ENCODE measurements at regions not wholly inside any gene's neighbourhood (a gene's known extent, or its start where the extent isn't known, plus 50 kb on each side); places are given as distances from the start of the nearest gene placed in this dataset.
"Not testable (repeated sequence)": the region's sequence is repeated elsewhere in the genome, so short reads cannot be mapped to it uniquely, and the experiment has no call there.

- not testable (repeated sequence) for DNase-seq
These were observed 179.2 kb upstream of the ZSCAN2 start for GRCh38 chr15:84421513-84422181.

GRCh38 chr15:84425327-84425726 is 175.5 kb upstream of the ZSCAN2 start:
- DNase-seq, result not testable (repeated sequence)

GRCh38 chr15:84473305-84473877 is 127.4 kb upstream of the ZSCAN2 start:
- DNase-seq, result not testable (repeated sequence)

- not testable (repeated sequence) for DNase-seq
These were observed 124.3 kb upstream of the ZSCAN2 start for GRCh38 chr15:84476364-84477033.

GRCh38 chr15:84477550-84477949 is 123.3 kb upstream of the ZSCAN2 start:
- DNase-seq, result not testable (repeated sequence)

GRCh38 chr15:84480174-84480681 is 120.6 kb upstream of the ZSCAN2 start:
- not testable (repeated sequence) for DNase-seq

GRCh38 chr15:84483859-84484258 is 117.0 kb upstream of the ZSCAN2 start:
- DNase-seq, result not testable (repeated sequence)

- not testable (repeated sequence) for DNase-seq
These were observed 100.5 kb upstream of the ZSCAN2 start for GRCh38 chr15:84500165-84500889.

GRCh38 chr15:84503101-84503500 is 97.7 kb upstream of the ZSCAN2 start:
- not testable (repeated sequence) for DNase-seq

GRCh38 chr15:84505552-84505951 is 95.3 kb upstream of the ZSCAN2 start:
- DNase-seq, result not testable (repeated sequence)

- DNase-seq, result not testable (repeated sequence)
These were observed 88.5 kb upstream of the ZSCAN2 start for GRCh38 chr15:84512324-84512723.

- DNase-seq, result not testable (repeated sequence)
These were observed 84.0 kb upstream of the ZSCAN2 start for GRCh38 chr15:84516773-84517172.

- DNase-seq, result not testable (repeated sequence)
These were observed 75.1 kb upstream of the ZSCAN2 start for GRCh38 chr15:84525491-84526344.

- not testable (repeated sequence) for DNase-seq
These were observed 70.1 kb upstream of the ZSCAN2 start for GRCh38 chr15:84530751-84531150.

GRCh38 chr15:84531223-84531622 is 69.6 kb upstream of the ZSCAN2 start:
- not testable (repeated sequence) for DNase-seq

- not testable (repeated sequence) for DNase-seq
These were observed 69.0 kb upstream of the ZSCAN2 start for GRCh38 chr15:84531709-84532367.

- DNase-seq, result not testable (repeated sequence)
These were observed 67.1 kb upstream of the ZSCAN2 start for GRCh38 chr15:84533705-84534104.

GRCh38 chr15:84534561-84535235 is 66.1 kb upstream of the ZSCAN2 start:
- not testable (repeated sequence) for DNase-seq

- not testable (repeated sequence) for DNase-seq
These were observed 64.6 kb upstream of the ZSCAN2 start for GRCh38 chr15:84536181-84536580.

- DNase-seq, result not testable (repeated sequence)
These were observed 56.2 kb upstream of the ZSCAN2 start for GRCh38 chr15:84544586-84544985.

- DNase-seq, result not testable (repeated sequence)
These were observed 53.7 kb upstream of the ZSCAN2 start for GRCh38 chr15:84547150-84547549.
